Thyroid gland (tissue), 4 donors: ENCODE measurements at regions not wholly inside any gene's neighbourhood (a gene's known extent, or its start where the extent isn't known, plus 50 kb on each side); places are given as distances from the start of the nearest gene placed in this dataset.

Source experiments
- DNase-seq, 2 donors: peaks; one replicate each; pipeline ENCODE4 v3.0.0-alpha.2; 2019
- H3K27ac ChIP-seq, 3 donors: fragments of 200-600 bp; sonication (generic); 1 replicate in 2 of 3; 2 replicates in 1 of 3; pipeline ENCODE4 v1.5.1; 2016 to 2019; ENCODE audit warnings: mild to moderate bottlenecking in 1 of 3, moderate library complexity in 1 of 3
- H3K27me3 ChIP-seq: fragments of 200-600 bp; sonication (generic); one replicate; pipeline ENCODE4 v1.5.1; 2019
- H3K36me3 ChIP-seq, 2 donors: fragments of 200-600 bp; sonication (generic); one replicate each; pipeline ENCODE4 v1.5.1; 2016 to 2019
- H3K4me1 ChIP-seq, 2 donors: fragments of 200-600 bp; sonication (generic); one replicate each; pipeline ENCODE4 v1.5.1; 2017 to 2019
- H3K4me3 ChIP-seq, 3 donors: fragments of 200-600 bp; sonication (generic); replicated peaks in 1 of 3; 1 replicate in 2 of 3; 2 replicates in 1 of 3; pipeline ENCODE4 v1.5.1; 2016; ENCODE audit warnings: mild to moderate bottlenecking in 1 of 3
- H3K9me3 ChIP-seq: fragments of 200-600 bp; sonication (generic); one replicate; pipeline ENCODE4 v1.5.1; 2017
- POLR2A ChIP-seq, 2 donors: fragments of 450-650 bp; IDR thresholded peaks; one replicate each; pipeline ENCODE4 v1.6.1; 2017; ENCODE audit warnings: antibody characterized with exemption in 2 of 2, mild to moderate bottlenecking in 2 of 2, moderate library complexity in 1 of 2
- WGBS, 2 donors: methylation state at CpG; one replicate each; pipeline ENCODE4 v1.1.5; 2017; 5-methylcytosine and 5-hydroxymethylcytosine counted together
- intact Hi-C: fragments of 100-400 bp; cut with DNase I; formaldehyde crosslinking; loops from one replicate; pipeline ENCODE4 v1.15.1; 2023
- TF ChIP-seq, protein P1 (sequence below), 6 experiments: fragments of 200-600 bp in 3 of 6; fragments of 450-650 bp in 3 of 6; sonication (generic) in 3 of 6; IDR thresholded peaks; one replicate each; pipeline ENCODE4 v1.5.1; 2016 to 2019; ENCODE audit warnings: antibody characterized with exemption in 6 of 6, mild to moderate bottlenecking in 2 of 6, inconsistent platforms in 1 of 6, moderate library complexity in 1 of 6

DNA sequence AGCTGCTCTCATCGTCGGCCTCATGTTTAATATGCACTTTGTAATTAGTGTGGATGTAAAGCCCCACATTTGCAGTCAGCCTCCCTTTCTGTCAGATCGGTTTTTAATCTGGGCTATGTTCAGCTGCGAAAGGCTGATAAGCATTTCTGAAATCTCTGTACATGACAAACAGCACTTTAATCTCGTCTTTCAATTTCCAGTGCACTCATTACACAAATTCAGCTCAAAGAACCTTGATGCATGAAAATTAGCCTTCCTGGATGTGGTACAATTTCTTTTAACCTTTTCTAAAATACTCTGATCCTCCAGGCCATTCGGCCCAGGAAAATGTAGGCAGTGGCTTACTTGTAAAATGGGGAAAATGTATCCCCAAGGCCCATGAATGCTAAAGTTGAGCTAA, 265.1 kb downstream of the RND3 start:
- Histone ChIP-seq H3K4me3 (no peak overlapping the region), H3K27me3 (no peaks in the 10 kb centered on the region)
- no peak for DNase-seq

DNA sequence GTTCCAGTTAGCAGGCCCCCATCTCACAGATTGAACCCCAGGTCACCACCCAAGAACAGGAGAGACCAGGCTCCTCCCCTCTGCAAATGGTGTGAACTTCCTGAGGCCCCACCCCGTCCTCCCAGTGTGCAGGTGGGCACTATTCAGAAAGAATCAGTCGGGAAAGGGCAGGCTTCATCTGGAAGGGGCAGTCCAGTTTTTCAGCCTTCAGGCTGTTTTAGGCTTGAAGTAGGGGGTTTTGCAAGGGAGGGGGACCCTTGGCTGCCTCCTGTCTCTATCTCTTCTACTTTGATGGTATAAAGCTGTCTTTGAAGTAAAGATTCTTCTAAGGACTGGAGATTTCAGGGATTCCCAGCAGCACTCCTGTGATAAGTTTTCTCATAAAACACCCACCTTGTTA, 267.6 kb downstream of the RND3 start:
- Histone ChIP-seq H3K27ac (no peak overlapping the region), H3K36me3 (no peaks in the 10 kb centered on the region), H3K27me3 (no peaks in the 10 kb centered on the region), H3K4me1 (no peaks in the 10 kb centered on the region), H3K4me3 (no peak overlapping the region), H3K9me3 (no peaks in the 10 kb centered on the region)
- WGBS, 2 donors: 72 to 78% methylated on average over 2 of the region's 2 CpGs
- intact Hi-C loops: no loop called here
- no peak for DNase-seq
- TF ChIP-seq, protein P1, sequence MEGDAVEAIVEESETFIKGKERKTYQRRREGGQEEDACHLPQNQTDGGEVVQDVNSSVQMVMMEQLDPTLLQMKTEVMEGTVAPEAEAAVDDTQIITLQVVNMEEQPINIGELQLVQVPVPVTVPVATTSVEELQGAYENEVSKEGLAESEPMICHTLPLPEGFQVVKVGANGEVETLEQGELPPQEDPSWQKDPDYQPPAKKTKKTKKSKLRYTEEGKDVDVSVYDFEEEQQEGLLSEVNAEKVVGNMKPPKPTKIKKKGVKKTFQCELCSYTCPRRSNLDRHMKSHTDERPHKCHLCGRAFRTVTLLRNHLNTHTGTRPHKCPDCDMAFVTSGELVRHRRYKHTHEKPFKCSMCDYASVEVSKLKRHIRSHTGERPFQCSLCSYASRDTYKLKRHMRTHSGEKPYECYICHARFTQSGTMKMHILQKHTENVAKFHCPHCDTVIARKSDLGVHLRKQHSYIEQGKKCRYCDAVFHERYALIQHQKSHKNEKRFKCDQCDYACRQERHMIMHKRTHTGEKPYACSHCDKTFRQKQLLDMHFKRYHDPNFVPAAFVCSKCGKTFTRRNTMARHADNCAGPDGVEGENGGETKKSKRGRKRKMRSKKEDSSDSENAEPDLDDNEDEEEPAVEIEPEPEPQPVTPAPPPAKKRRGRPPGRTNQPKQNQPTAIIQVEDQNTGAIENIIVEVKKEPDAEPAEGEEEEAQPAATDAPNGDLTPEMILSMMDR (IDR thresholded peaks at IDR 0.05): no peak
- TF ChIP-seq POLR2A (IDR thresholded peaks at IDR 0.05): no peak

More for the DNA sequence above, 265.1 kb downstream of the RND3 start:
- Histone ChIP-seq H3K9me3 (no peaks in the 10 kb centered on the region), H3K36me3 (no peaks in the 10 kb centered on the region), H3K4me1 (no peaks in the 10 kb centered on the region), H3K27ac (no peak overlapping the region)
- 90 to 93% methylated on average over 6 of the region's 6 CpGs for WGBS, 2 donors
- intact Hi-C loops: no loop called here
- TF ChIP-seq, protein P1 (IDR thresholded peaks at IDR 0.05): no peak
- TF ChIP-seq POLR2A (IDR thresholded peaks at IDR 0.05): no peak

DNA sequence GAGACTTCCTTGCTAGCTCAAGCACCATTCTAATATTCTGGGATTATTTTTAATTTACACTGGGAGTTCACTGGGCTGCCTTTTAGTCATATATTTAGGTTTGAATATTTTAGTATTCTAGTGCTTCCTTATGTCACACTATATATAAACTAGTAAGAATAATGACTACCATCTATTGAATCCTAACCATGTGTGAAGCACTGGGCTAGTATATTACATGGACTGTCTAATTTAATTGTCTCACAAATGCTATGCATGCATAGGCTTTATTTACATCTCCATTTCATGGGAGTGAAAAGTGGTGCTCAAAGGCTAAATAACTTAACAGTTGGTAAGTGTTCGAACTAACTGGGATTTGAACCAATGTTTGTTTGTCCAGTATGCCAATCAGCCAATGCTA, 272.4 kb downstream of the RND3 start:
- TF ChIP-seq, protein P1 (IDR thresholded peaks at IDR 0.05): no peak
- TF ChIP-seq POLR2A (IDR thresholded peaks at IDR 0.05): no peak
- no peak overlapping the region for H3K4me3 ChIP-seq
- no peak for DNase-seq

DNA sequence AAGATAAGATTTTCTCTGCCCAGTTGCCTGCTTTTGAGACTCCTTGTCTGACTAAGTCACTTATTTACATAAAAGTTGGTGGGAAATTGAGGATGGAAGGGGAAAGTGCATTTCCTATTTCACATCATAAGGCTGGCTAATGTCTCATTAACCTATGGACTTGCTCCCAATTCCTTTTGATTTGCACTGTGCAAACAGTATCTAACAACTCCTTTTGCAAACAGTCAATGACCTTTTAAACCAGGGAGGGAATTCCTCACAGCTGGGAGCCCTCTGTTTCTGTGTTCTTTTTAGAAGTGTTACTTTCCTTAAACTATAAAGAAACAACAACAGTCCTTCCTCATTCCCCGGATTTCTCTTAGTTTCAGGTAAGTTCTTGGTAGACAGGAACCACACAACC, 272.8 kb downstream of the RND3 start:
- Histone ChIP-seq H3K27ac (no peak overlapping the region), H3K4me1 (no peaks in the 10 kb centered on the region), H3K36me3 (no peaks in the 10 kb centered on the region), H3K4me3 (no peak overlapping the region), H3K9me3 (no peaks in the 10 kb centered on the region), H3K27me3 (no peaks in the 10 kb centered on the region)
- TF ChIP-seq POLR2A (IDR thresholded peaks at IDR 0.05): no peak
- TF ChIP-seq, protein P1 (IDR thresholded peaks at IDR 0.05): no peak
- no peak for DNase-seq
- intact Hi-C loops: no loop called here
- WGBS, 2 donors: 30 to 41% methylated on average over 1 of the region's 1 CpG

More for the DNA sequence above, 272.4 kb downstream of the RND3 start:
- 90 to 95% methylated on average over 1 of the region's 1 CpG for WGBS, 2 donors
- intact Hi-C loops: no loop called here
- Histone ChIP-seq H3K36me3 (no peaks in the 10 kb centered on the region), H3K27ac (no peak overlapping the region), H3K4me1 (no peaks in the 10 kb centered on the region), H3K9me3 (no peaks in the 10 kb centered on the region), H3K27me3 (no peaks in the 10 kb centered on the region)

DNA sequence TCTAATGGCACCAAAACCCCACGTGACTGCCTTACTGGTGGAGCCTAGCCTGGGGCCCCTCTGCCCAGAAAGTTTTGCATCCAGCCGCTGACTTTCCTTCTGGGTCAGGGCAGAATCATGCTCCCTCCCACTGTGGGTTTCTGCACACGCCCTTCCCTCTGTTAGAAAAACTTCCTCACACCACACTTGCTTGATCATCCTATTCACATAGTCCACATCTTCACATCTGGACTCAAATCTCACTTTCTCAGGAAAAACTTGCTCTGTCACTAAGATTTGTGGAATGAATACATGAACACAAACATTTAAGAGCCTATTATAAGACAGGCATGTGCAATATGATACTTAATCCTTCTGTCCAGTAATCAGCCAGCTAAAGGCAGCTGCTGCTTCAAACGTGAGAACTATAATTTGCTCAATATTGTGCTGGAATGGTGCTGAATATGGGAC, 274.7 kb downstream of the RND3 start:
- Histone ChIP-seq H3K4me1 (no peaks in the 10 kb centered on the region), H3K27ac (no peak overlapping the region), H3K36me3 (no peaks in the 10 kb centered on the region), H3K9me3 (no peaks in the 10 kb centered on the region), H3K4me3 (no peak overlapping the region), H3K27me3 (no peaks in the 10 kb centered on the region)
- intact Hi-C loops: no loop called here
- DNase-seq: no peak
- TF ChIP-seq, protein P1 (IDR thresholded peaks at IDR 0.05): no peak
- no peak for TF ChIP-seq POLR2A (IDR thresholded peaks at IDR 0.05)
- WGBS, 2 donors: 76 to 77% methylated on average over 4 of the region's 4 CpGs
